ENCODE measurements at regions not wholly inside any gene's neighbourhood (a gene's known extent, or its start where the extent isn't known, plus 50 kb on each side); places are given as distances from the start of the nearest gene placed in this dataset.

DNA sequence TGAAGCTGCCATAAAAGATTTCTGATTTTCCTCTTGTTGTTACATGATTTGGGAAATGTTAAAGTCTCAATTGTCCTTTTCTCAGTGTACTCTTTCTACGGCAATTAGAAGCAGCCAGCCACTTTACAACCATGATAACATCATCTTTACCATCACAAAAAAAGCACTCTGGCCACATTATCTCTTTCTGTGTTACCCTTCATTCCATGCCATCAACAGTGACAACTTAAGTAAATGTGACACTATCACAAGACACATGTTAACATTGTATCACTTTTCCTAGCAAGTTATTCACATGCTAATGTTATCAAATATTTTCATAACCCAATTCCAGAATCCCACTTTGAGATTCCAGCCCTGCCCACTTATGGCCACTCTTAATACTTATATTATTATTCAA is 131.2 kb downstream of the TMX3 start:
- CTCF ChIA-PET: no interaction called here
- Histone ChIP-seq H3K4me1 (ENCODE audit: control extremely low read depth in 1 of 4, control insufficient read depth in 4 of 4, insufficient read depth in 4 of 4, low read length in 3 of 4) (no peaks in the 10 kb centered on the region), H3K4me3 (ENCODE audit: control insufficient read depth in 1 of 7, extremely low read depth in 1 of 7, insufficient read depth in 4 of 7, low read depth in 2 of 7, low read length in 6 of 7) (no peak overlapping the region), H3K27me3 (replicated peaks in 2 of 5; ENCODE audit: control insufficient read depth in 4 of 5, insufficient read depth in 5 of 5, low read length in 4 of 5) (no peaks in the 10 kb centered on the region), H3K9me3 (ENCODE audit: control extremely low read depth in 1 of 5, control insufficient read depth in 4 of 5, insufficient read depth in 2 of 5, low read depth in 1 of 5, low read length in 4 of 5) (no peaks in the 10 kb centered on the region), H3K36me3 (ENCODE audit: control insufficient read depth in 4 of 4, insufficient read depth in 4 of 4, low read length in 3 of 4) (no peaks in the 10 kb centered on the region), H3K27ac (ENCODE audit: insufficient read depth in 1 of 2, low read depth in 1 of 2, low read length in 2 of 2, poor library complexity in 1 of 2, severe bottlenecking in 2 of 2) (no peak overlapping the region)
- DNase-seq: no peak
- WGBS (ENCODE audit: insufficient coverage): no CpG with 5 or more reads among the region's 1 CpG
- POLR2A ChIA-PET: no interaction called here

DNA sequence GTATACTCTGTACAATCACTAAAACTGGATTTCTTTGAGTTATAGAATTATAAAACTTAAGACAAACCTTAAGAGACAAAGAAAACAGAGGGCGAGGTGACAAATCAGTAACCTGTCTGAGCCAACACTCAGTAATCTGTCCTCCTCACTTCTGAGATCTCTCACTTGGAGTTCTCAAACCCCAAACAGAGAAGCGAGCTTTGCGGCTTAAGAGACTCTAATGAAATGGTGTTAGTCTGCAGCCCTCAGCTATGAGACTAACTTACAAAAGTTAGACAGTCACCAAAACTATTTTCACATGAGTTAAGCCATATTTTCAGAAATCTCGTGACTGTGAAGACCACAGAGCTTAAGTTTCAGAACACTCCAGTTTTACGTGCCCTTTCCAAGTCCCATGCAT is 140.6 kb downstream of the TMX3 start:
- Histone ChIP-seq H3K27ac (ENCODE audit: insufficient read depth in 1 of 2, low read depth in 1 of 2, low read length in 2 of 2, poor library complexity in 1 of 2, severe bottlenecking in 2 of 2) (no peak overlapping the region), H3K4me3 (ENCODE audit: control insufficient read depth in 1 of 7, extremely low read depth in 1 of 7, insufficient read depth in 4 of 7, low read depth in 2 of 7, low read length in 6 of 7) (no peak overlapping the region), H3K4me1 (ENCODE audit: control extremely low read depth in 1 of 4, control insufficient read depth in 4 of 4, insufficient read depth in 4 of 4, low read length in 3 of 4) (no peaks in the 10 kb centered on the region), H3K9me3 (ENCODE audit: control extremely low read depth in 1 of 5, control insufficient read depth in 4 of 5, insufficient read depth in 2 of 5, low read depth in 1 of 5, low read length in 4 of 5) (no peaks in the 10 kb centered on the region), H3K27me3 (replicated peaks in 2 of 5; ENCODE audit: control insufficient read depth in 4 of 5, insufficient read depth in 5 of 5, low read length in 4 of 5) (no peaks in the 10 kb centered on the region), H3K36me3 (ENCODE audit: control insufficient read depth in 4 of 4, insufficient read depth in 4 of 4, low read length in 3 of 4) (no peaks in the 10 kb centered on the region)
- CTCF ChIA-PET: interaction anchor here (0.7 kb wide), 1 partner anchor 8 kb away, joined by 3 read pairs; no protein-coding TSS in a partner anchor
- POLR2A ChIA-PET: no interaction called here
- no peak for DNase-seq
- WGBS (ENCODE audit: insufficient coverage): 95% methylated on average over 4 of the region's 5 CpGs

DNA sequence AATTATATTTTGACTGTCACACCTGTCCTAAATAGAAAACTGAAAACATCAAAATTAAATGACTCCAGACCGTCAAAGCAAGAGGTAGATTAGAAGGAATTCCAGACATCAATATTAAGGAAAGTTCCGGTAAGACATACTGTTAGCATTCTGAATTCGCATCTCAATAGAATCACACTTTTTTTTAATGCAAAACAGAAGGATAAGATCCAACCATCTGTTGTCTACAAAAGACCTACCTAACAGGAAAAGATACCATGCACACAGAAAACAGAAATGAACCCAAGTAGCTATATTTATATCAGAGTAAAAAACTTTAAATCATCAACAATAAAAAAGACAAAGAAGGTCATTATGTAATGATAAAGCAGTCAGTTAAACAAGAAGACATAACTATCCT is 145.0 kb downstream of the TMX3 start:
- WGBS (ENCODE audit: insufficient coverage): 86% methylated on average over 3 of the region's 3 CpGs
- ChIA-PET POLR2A (no interaction called here), CTCF (no interaction called here)
- Histone ChIP-seq H3K9me3 (ENCODE audit: control extremely low read depth in 1 of 5, control insufficient read depth in 4 of 5, insufficient read depth in 2 of 5, low read depth in 1 of 5, low read length in 4 of 5) (no peaks in the 10 kb centered on the region), H3K36me3 (ENCODE audit: control insufficient read depth in 4 of 4, insufficient read depth in 4 of 4, low read length in 3 of 4) (no peaks in the 10 kb centered on the region), H3K4me1 (ENCODE audit: control extremely low read depth in 1 of 4, control insufficient read depth in 4 of 4, insufficient read depth in 4 of 4, low read length in 3 of 4) (no peaks in the 10 kb centered on the region), H3K4me3 (ENCODE audit: control insufficient read depth in 1 of 7, extremely low read depth in 1 of 7, insufficient read depth in 4 of 7, low read depth in 2 of 7, low read length in 6 of 7) (no peak overlapping the region), H3K27me3 (replicated peaks in 2 of 5; ENCODE audit: control insufficient read depth in 4 of 5, insufficient read depth in 5 of 5, low read length in 4 of 5) (no peaks in the 10 kb centered on the region), H3K27ac (ENCODE audit: insufficient read depth in 1 of 2, low read depth in 1 of 2, low read length in 2 of 2, poor library complexity in 1 of 2, severe bottlenecking in 2 of 2) (no peak overlapping the region)
- DNase-seq: no peak

DNA sequence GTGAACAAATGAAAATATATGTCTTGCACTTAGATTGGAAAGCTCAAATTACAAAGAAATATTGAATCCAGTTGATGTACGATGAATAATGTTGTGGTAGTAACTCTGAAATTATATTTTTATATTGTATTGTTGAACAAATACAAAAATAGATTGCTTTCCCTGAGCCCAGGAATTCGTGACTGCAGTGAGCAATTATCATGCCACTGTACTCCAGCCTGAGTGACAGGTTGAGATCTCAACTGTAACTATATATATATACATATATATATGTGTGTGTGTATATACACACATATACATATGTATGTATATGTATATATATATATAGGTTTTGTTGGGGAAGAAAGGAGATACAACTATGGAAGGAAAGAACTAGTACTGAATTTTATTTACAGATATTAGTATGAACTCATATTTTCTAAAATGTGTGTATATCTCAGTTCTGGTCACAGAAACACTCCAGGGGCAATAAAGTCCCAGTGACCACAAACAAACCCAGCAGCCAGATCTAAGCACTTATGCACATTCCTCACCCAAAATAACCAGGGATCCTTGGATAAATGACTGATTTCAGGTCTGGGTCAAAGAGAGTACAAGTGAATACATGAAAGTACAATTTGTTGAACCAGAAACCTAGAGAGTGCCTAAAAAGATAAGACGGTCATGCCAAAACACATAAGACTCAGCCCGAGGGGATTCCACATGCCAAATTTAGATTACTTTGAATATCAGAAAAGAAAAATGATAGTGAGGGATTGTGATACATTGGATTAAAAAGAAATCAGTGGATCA is 146.3 kb downstream of the TMX3 start:
- Histone ChIP-seq H3K27ac (ENCODE audit: insufficient read depth in 1 of 2, low read depth in 1 of 2, low read length in 2 of 2, poor library complexity in 1 of 2, severe bottlenecking in 2 of 2) (no peak overlapping the region), H3K9me3 (ENCODE audit: control extremely low read depth in 1 of 5, control insufficient read depth in 4 of 5, insufficient read depth in 2 of 5, low read depth in 1 of 5, low read length in 4 of 5) (no peaks in the 10 kb centered on the region), H3K36me3 (ENCODE audit: control insufficient read depth in 4 of 4, insufficient read depth in 4 of 4, low read length in 3 of 4) (no peaks in the 10 kb centered on the region), H3K4me3 (ENCODE audit: control insufficient read depth in 1 of 7, extremely low read depth in 1 of 7, insufficient read depth in 4 of 7, low read depth in 2 of 7, low read length in 6 of 7) (no peak overlapping the region), H3K27me3 (replicated peaks in 2 of 5; ENCODE audit: control insufficient read depth in 4 of 5, insufficient read depth in 5 of 5, low read length in 4 of 5) (no peaks in the 10 kb centered on the region), H3K4me1 (ENCODE audit: control extremely low read depth in 1 of 4, control insufficient read depth in 4 of 4, insufficient read depth in 4 of 4, low read length in 3 of 4) (no peaks in the 10 kb centered on the region)
- CTCF ChIA-PET: no interaction called here
- 93% methylated on average over 2 of the region's 4 CpGs for WGBS (ENCODE audit: insufficient coverage)
- POLR2A ChIA-PET: no interaction called here
- no peak for DNase-seq

DNA sequence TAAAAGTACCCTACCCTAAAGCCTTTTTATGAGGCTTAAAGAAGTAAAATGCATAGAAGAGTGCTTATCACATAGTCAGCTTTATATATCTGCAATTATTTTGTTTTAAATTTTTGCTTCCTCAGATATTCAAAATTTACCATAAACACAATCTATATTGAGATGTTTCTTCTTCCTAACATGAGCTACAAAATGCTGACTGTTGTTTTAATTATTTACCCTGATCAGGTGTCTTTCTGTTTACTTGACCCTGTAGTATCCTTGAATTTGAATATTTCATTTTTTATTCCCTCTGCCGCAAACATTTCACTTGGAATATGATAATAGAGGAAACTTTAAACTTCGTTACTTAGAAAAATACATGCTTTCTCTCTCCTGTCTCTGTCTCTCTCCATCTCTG is 147.9 kb downstream of the TMX3 start:
- no peaks in the 10 kb centered on the region for H3K27me3 ChIP-seq (replicated peaks in 2 of 5; ENCODE audit: control insufficient read depth in 4 of 5, insufficient read depth in 5 of 5, low read length in 4 of 5)
- CTCF ChIA-PET: interaction anchor here (1.1 kb wide), 1 partner anchor 8 kb away, joined by 3 read pairs; no protein-coding TSS in a partner anchor
- no peak for DNase-seq
- H3K27ac ChIP-seq (ENCODE audit: insufficient read depth in 1 of 2, low read depth in 1 of 2, low read length in 2 of 2, poor library complexity in 1 of 2, severe bottlenecking in 2 of 2): no peak overlapping the region
- POLR2A ChIA-PET: no interaction called here
- H3K9me3 ChIP-seq (ENCODE audit: control extremely low read depth in 1 of 5, control insufficient read depth in 4 of 5, insufficient read depth in 2 of 5, low read depth in 1 of 5, low read length in 4 of 5): no peaks in the 10 kb centered on the region
- H3K36me3 ChIP-seq (ENCODE audit: control insufficient read depth in 4 of 4, insufficient read depth in 4 of 4, low read length in 3 of 4): no peaks in the 10 kb centered on the region
- WGBS (ENCODE audit: insufficient coverage): 100% methylated on average over 1 of the region's 2 CpGs
- no peaks in the 10 kb centered on the region for H3K4me1 ChIP-seq (ENCODE audit: control extremely low read depth in 1 of 4, control insufficient read depth in 4 of 4, insufficient read depth in 4 of 4, low read length in 3 of 4)
- H3K4me3 ChIP-seq (ENCODE audit: control insufficient read depth in 1 of 7, extremely low read depth in 1 of 7, insufficient read depth in 4 of 7, low read depth in 2 of 7, low read length in 6 of 7): no peak overlapping the region

DNA sequence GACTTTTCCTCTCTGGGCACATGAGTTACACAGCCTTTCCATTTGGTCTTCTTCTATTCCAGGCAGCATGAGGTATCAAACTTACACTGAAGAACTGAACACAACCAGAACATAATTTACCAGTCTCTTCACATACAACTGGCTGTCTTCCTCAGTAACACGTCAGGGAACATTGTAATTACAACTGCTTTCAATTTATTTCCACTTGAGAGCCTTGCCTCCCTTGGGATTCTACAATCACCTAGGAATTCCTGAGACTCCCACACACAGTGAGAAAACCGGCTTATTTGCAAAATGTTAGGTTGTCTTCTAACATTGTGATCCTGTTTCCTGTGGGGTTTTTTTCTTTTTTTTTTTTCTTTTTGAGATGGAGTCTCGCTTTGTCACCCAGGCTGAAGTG is 149.9 kb downstream of the TMX3 start:
- Histone ChIP-seq H3K36me3 (ENCODE audit: control insufficient read depth in 4 of 4, insufficient read depth in 4 of 4, low read length in 3 of 4) (no peaks in the 10 kb centered on the region), H3K4me1 (ENCODE audit: control extremely low read depth in 1 of 4, control insufficient read depth in 4 of 4, insufficient read depth in 4 of 4, low read length in 3 of 4) (no peaks in the 10 kb centered on the region), H3K27ac (ENCODE audit: insufficient read depth in 1 of 2, low read depth in 1 of 2, low read length in 2 of 2, poor library complexity in 1 of 2, severe bottlenecking in 2 of 2) (no peak overlapping the region), H3K4me3 (ENCODE audit: control insufficient read depth in 1 of 7, extremely low read depth in 1 of 7, insufficient read depth in 4 of 7, low read depth in 2 of 7, low read length in 6 of 7) (no peak overlapping the region), H3K9me3 (ENCODE audit: control extremely low read depth in 1 of 5, control insufficient read depth in 4 of 5, insufficient read depth in 2 of 5, low read depth in 1 of 5, low read length in 4 of 5) (no peaks in the 10 kb centered on the region), H3K27me3 (replicated peaks in 2 of 5; ENCODE audit: control insufficient read depth in 4 of 5, insufficient read depth in 5 of 5, low read length in 4 of 5) (no peaks in the 10 kb centered on the region)
- ChIA-PET POLR2A (interaction anchor here (0.6 kb wide), 1 partner anchor 61 kb away, joined by 8 read pairs; no protein-coding TSS in a partner anchor), CTCF (no interaction called here)
- 88% methylated on average over 1 of the region's 3 CpGs for WGBS (ENCODE audit: insufficient coverage)
- no peak for DNase-seq

DNA sequence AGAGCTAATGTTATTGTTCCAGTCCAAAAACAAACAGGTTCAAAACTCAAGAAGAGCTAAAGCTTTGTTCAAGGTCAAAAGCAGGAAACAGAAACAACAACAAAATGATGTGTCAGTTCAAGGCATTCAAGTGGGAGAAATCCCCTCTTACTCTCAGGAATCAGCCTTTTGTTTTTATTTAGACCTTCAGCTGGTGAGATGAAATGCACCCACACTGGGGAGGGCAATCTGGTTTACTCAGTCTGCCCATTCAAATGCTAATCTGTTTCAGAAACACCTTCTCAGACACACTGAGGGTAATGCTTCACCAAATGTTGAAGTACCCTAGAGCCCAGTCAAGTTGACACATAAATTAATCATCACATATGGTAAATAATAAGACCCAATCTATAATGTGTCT is 150.6 kb downstream of the TMX3 start:
- CTCF ChIA-PET: no interaction called here
- no peak overlapping the region for H3K4me3 ChIP-seq (ENCODE audit: control insufficient read depth in 1 of 7, extremely low read depth in 1 of 7, insufficient read depth in 4 of 7, low read depth in 2 of 7, low read length in 6 of 7)
- no peaks in the 10 kb centered on the region for H3K4me1 ChIP-seq (ENCODE audit: control extremely low read depth in 1 of 4, control insufficient read depth in 4 of 4, insufficient read depth in 4 of 4, low read length in 3 of 4)
- no peak overlapping the region for H3K27ac ChIP-seq (ENCODE audit: insufficient read depth in 1 of 2, low read depth in 1 of 2, low read length in 2 of 2, poor library complexity in 1 of 2, severe bottlenecking in 2 of 2)
- no peaks in the 10 kb centered on the region for H3K36me3 ChIP-seq (ENCODE audit: control insufficient read depth in 4 of 4, insufficient read depth in 4 of 4, low read length in 3 of 4)
- no peaks in the 10 kb centered on the region for H3K27me3 ChIP-seq (replicated peaks in 2 of 5; ENCODE audit: control insufficient read depth in 4 of 5, insufficient read depth in 5 of 5, low read length in 4 of 5)
- POLR2A ChIA-PET: no interaction called here
- no peaks in the 10 kb centered on the region for H3K9me3 ChIP-seq (ENCODE audit: control extremely low read depth in 1 of 5, control insufficient read depth in 4 of 5, insufficient read depth in 2 of 5, low read depth in 1 of 5, low read length in 4 of 5)
- DNase-seq: no peak
